H9 (cell line): ENCODE measurements at regions not wholly inside any gene's neighbourhood (a gene's known extent, or its start where the extent isn't known, plus 50 kb on each side); places are given as distances from the start of the nearest gene placed in this dataset.

Experiments used
- DNase-seq: peaks from one replicate; pipeline ENCODE4 v3.0.0-alpha.2; 2017
- H2AFZ ChIP-seq: one replicate; pipeline ENCODE4 v1.6.1; 2013; ENCODE audit warnings: mild to moderate bottlenecking, low read length, control low read depth, moderate library complexity
- H2AK5ac ChIP-seq: 2 replicates; pipeline ENCODE4 v1.6.1; 2013; ENCODE audit warnings: low read length, control low read depth, mixed read lengths; ENCODE audit not compliant: insufficient read length
- H2BK120ac ChIP-seq: one replicate; pipeline ENCODE4 v1.6.1; 2013; ENCODE audit warnings: low read depth, mild to moderate bottlenecking, low read length, control low read depth, inconsistent platforms; ENCODE audit not compliant: poor library complexity, severe bottlenecking
- H2BK12ac ChIP-seq: 2 replicates; pipeline ENCODE4 v1.6.1; 2013; ENCODE audit warnings: low read length, control low read depth, mixed read lengths, low read depth; ENCODE audit not compliant: insufficient read length
- H2BK15ac ChIP-seq: 2 replicates; pipeline ENCODE4 v1.6.1; 2013; ENCODE audit warnings: low read depth, low read length, control low read depth
- H2BK20ac ChIP-seq: one replicate; pipeline ENCODE4 v1.6.1; 2013; ENCODE audit warnings: low read depth, mild to moderate bottlenecking, low read length, control low read depth, inconsistent platforms; ENCODE audit not compliant: poor library complexity, severe bottlenecking
- H2BK5ac ChIP-seq: 2 replicates; pipeline ENCODE4 v1.6.1; 2013; ENCODE audit warnings: low read length, control low read depth, mixed read lengths; ENCODE audit not compliant: insufficient read length
- H3K14ac ChIP-seq: 2 replicates; pipeline ENCODE4 v1.6.1; 2013; ENCODE audit warnings: low read length, control low read depth; ENCODE audit not compliant: insufficient read depth
- H3K18ac ChIP-seq: 2 replicates; pipeline ENCODE4 v1.6.1; 2013; ENCODE audit warnings: low read depth, mild to moderate bottlenecking, mixed read lengths, low read length, control low read depth; ENCODE audit not compliant: insufficient read length
- H3K23ac ChIP-seq: 2 replicates; pipeline ENCODE4 v1.6.1; 2013; ENCODE audit warnings: low read length, control low read depth, mixed read lengths, low read depth; ENCODE audit not compliant: insufficient read length
- H3K23me2 ChIP-seq: 2 replicates; pipeline ENCODE4 v1.6.1; 2013; ENCODE audit warnings: low read depth, mild to moderate bottlenecking, mixed read lengths, low read length, control low read depth; ENCODE audit not compliant: insufficient read length, poor library complexity, severe bottlenecking
- H3K27ac ChIP-seq: 2 replicates; pipeline ENCODE4 v1.5.1; 2013; ENCODE audit warnings: low read length, control low read depth, mixed read lengths, low read depth; ENCODE audit not compliant: insufficient read length
- H3K27me3 ChIP-seq: 2 replicates; pipeline ENCODE4 v1.6.1; 2013; ENCODE audit warnings: low read length, control low read depth, inconsistent platforms; ENCODE audit not compliant: insufficient read depth
- H3K4ac ChIP-seq: 2 replicates; pipeline ENCODE4 v1.6.1; 2013; ENCODE audit warnings: low read depth, mild to moderate bottlenecking, control low read depth, inconsistent platforms, low read length, moderate library complexity
- H3K4me1 ChIP-seq: 2 replicates; pipeline ENCODE4 v1.6.1; 2013; ENCODE audit warnings: low read length, control low read depth, inconsistent platforms; ENCODE audit not compliant: insufficient read depth
- H3K4me2 ChIP-seq: 2 replicates; pipeline ENCODE4 v1.6.1; 2013; ENCODE audit warnings: low read length, control low read depth, mixed read lengths; ENCODE audit not compliant: insufficient read length, insufficient read depth
- H3K56ac ChIP-seq: 2 replicates; pipeline ENCODE4 v1.6.1; 2013; ENCODE audit warnings: low read depth, mild to moderate bottlenecking, mixed read lengths, low read length, control low read depth; ENCODE audit not compliant: insufficient read length
- H3K79me1 ChIP-seq: 2 replicates; pipeline ENCODE4 v1.6.1; 2013; ENCODE audit warnings: low read depth, mild to moderate bottlenecking, moderate library complexity, low read length, control low read depth, inconsistent platforms; ENCODE audit not compliant: insufficient read depth, poor library complexity, severe bottlenecking
- H3K79me2 ChIP-seq: 2 replicates; pipeline ENCODE4 v1.6.1; 2013; ENCODE audit warnings: low read length, control low read depth, inconsistent platforms; ENCODE audit not compliant: insufficient read depth
- H3K9ac ChIP-seq: 2 replicates; pipeline ENCODE4 v1.6.1; 2013; ENCODE audit warnings: low read length, control low read depth, mixed read lengths; ENCODE audit not compliant: insufficient read length; ENCODE audit errors: extremely low read depth
- H3K9me3 ChIP-seq: one replicate; pipeline ENCODE4 v1.6.1; 2013; ENCODE audit warnings: low read depth, low read length, inconsistent platforms; ENCODE audit not compliant: control insufficient read depth
- H3T11ph ChIP-seq: one replicate; pipeline ENCODE4 v1.6.1; 2013; ENCODE audit warnings: mild to moderate bottlenecking, low read length, control low read depth, inconsistent platforms
- H4K20me1 ChIP-seq: one replicate; pipeline ENCODE4 v1.6.1; 2013; ENCODE audit not compliant: control insufficient read depth, insufficient read length, insufficient read depth
- H4K5ac ChIP-seq: 2 replicates; pipeline ENCODE4 v1.6.1; 2013; ENCODE audit warnings: low read depth, mild to moderate bottlenecking, mixed read lengths, low read length, control low read depth; ENCODE audit not compliant: insufficient read length
- H4K8ac ChIP-seq: replicated peaks from 2 replicates; pipeline ENCODE4 v1.6.1; 2013; ENCODE audit warnings: low read length, control low read depth, mixed read lengths, low read depth; ENCODE audit not compliant: insufficient read length
- H4K91ac ChIP-seq: 2 replicates; pipeline ENCODE4 v1.6.1; 2013; ENCODE audit warnings: low read depth, mild to moderate bottlenecking, moderate library complexity, mixed read lengths, low read length, control low read depth; ENCODE audit not compliant: insufficient read length
- H3K27ac Mint-ChIP-seq, 3 experiments: 2 replicates in 2 of 3; 3 replicates in 1 of 3; pipeline ENCODE4 v1.8.0; 2020 to 2021; ENCODE audit warnings: mixed read lengths in 3 of 3, mild to moderate bottlenecking in 1 of 3, moderate library complexity in 1 of 3
- H3K27me3 Mint-ChIP-seq: 2 replicates; pipeline ENCODE4 v1.8.0; 2021; ENCODE audit warnings: low read depth, mild to moderate bottlenecking, moderate library complexity, mixed read lengths
- H3K36me3 Mint-ChIP-seq, 3 experiments: 2 replicates in 2 of 3; 3 replicates in 1 of 3; pipeline ENCODE4 v1.8.0; 2020 to 2021; ENCODE audit warnings: low read depth in 3 of 3, mixed read lengths in 3 of 3; ENCODE audit not compliant: insufficient read depth in 1 of 3
- H3K4me1 Mint-ChIP-seq, 2 experiments: 2 replicates each; pipeline ENCODE4 v1.8.0; 2020; ENCODE audit warnings: mixed read lengths in 2 of 2
- H3K4me3 Mint-ChIP-seq, 2 experiments: 2 replicates in 1 of 2; 3 replicates in 1 of 2; pipeline ENCODE4 v1.8.0; 2020 to 2021; ENCODE audit warnings: mild to moderate bottlenecking in 2 of 2, mixed read lengths in 2 of 2, moderate library complexity in 1 of 2
- H3K9me3 Mint-ChIP-seq, 2 experiments: 2 replicates in 1 of 2; 3 replicates in 1 of 2; pipeline ENCODE4 v1.8.0; 2020; ENCODE audit warnings: mild to moderate bottlenecking in 2 of 2, mixed read lengths in 2 of 2, moderate library complexity in 1 of 2
- WGBS: extraction: QIAGEN DNeasy Blood & Tissue Kit; methylation state at CpG from one replicate; pipeline ENCODE4 v1.1.7; 2013; ENCODE audit warnings: missing lambda C conversion rate, low lambda C conversion rate, mixed read lengths; ENCODE audit not compliant: insufficient read length; ENCODE audit errors: extremely low coverage; 5-methylcytosine and 5-hydroxymethylcytosine counted together
- TF ChIP-seq, protein P1 (sequence below): fragments of 200-600 bp; sonication (generic); conservative IDR thresholded peaks from 3 replicates; pipeline ENCODE4 v1.8.0; 2021; ENCODE audit warnings: antibody characterized with exemption, mild to moderate bottlenecking

DNA sequence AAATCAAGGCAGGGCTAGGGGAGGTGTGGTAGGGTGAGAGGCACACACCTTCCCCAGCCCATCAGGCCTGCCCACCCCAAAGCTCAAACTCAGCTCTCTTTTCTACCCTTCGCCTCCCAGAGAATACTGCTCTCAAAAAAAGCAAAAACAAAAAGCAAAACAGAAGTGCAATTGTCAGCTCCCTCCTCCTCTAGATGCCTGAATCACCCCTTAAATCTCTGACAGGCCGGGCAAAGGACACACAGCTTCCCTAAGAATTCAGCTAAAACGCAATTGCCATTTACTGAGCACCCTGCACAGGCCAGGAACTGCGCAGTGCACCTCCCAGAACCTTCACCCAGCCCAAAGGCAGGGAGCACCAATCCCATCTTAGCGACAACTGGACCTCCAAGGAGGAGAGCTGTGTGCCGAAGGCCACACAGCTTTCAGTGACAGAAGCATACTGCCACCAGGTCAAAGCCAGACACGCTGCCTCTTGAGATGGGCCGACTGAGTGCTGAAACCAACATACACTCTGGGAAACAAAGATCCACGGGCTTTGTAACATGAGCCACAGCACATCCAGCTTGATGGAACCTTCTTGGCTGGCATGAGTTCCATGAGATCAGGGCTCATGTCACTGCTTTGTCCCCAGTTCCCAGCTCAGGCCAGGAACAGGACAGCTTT lies 53.4 kb upstream of the STXBP1 start:
- no peak overlapping the region for H2BK120ac ChIP-seq
- H3K4me2 ChIP-seq = no peak overlapping the region
- peaks cover 3% of the 10 kb centered on the region; the same call in 1 of the 2 replicates for H3K4me1 ChIP-seq
- H4K5ac ChIP-seq = no peak overlapping the region
- no peak overlapping the region for H3K18ac ChIP-seq
- H4K8ac ChIP-seq = no peak overlapping the region
- no peaks in the 10 kb centered on the region for H3K23me2 ChIP-seq
- WGBS = no CpG with 5 or more reads among the region's 9 CpGs
- H3K4ac ChIP-seq = no peak overlapping the region
- H2BK20ac ChIP-seq = no peak overlapping the region
- no peaks in the 10 kb centered on the region for H3K27me3 ChIP-seq
- H2AK5ac ChIP-seq = no peak overlapping the region
- Mint-ChIP-seq H3K9me3 (no peaks in the 10 kb centered on the region; a peak in 1 of 5 replicates), H3K36me3 (peaks cover 4 to 17% (median 7%) of the 10 kb centered on the region in 3 experiments; a peak in 6 of 7 replicates), H3K4me3 (peak overlapping the region in 1 of 2 experiments; percentile 16; a peak in 2 of 5 replicates), H3K4me1 (peaks cover 55 to 65% of the 10 kb centered on the region in 2 experiments), H3K27ac (peak overlapping the region; percentile 44 to 93 (median 71)), H3K27me3 (no peaks in the 10 kb centered on the region; the same call in 1 of the 2 replicates)
- H4K20me1 ChIP-seq = peaks cover 2% of the 10 kb centered on the region
- no peak overlapping the region for H3K56ac ChIP-seq
- no peak overlapping the region for H2BK15ac ChIP-seq
- H4K91ac ChIP-seq = no peak overlapping the region
- H3K14ac ChIP-seq = no peak overlapping the region
- peaks cover 6% of the 10 kb centered on the region; the same call in 1 of the 2 replicates for H3K79me2 ChIP-seq
- H3K23ac ChIP-seq = no peak overlapping the region
- peaks cover 6% of the 10 kb centered on the region for H3K79me1 ChIP-seq
- TF ChIP-seq, protein P1, sequence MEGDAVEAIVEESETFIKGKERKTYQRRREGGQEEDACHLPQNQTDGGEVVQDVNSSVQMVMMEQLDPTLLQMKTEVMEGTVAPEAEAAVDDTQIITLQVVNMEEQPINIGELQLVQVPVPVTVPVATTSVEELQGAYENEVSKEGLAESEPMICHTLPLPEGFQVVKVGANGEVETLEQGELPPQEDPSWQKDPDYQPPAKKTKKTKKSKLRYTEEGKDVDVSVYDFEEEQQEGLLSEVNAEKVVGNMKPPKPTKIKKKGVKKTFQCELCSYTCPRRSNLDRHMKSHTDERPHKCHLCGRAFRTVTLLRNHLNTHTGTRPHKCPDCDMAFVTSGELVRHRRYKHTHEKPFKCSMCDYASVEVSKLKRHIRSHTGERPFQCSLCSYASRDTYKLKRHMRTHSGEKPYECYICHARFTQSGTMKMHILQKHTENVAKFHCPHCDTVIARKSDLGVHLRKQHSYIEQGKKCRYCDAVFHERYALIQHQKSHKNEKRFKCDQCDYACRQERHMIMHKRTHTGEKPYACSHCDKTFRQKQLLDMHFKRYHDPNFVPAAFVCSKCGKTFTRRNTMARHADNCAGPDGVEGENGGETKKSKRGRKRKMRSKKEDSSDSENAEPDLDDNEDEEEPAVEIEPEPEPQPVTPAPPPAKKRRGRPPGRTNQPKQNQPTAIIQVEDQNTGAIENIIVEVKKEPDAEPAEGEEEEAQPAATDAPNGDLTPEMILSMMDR = no peak
- no peak overlapping the region for H2AFZ ChIP-seq
- no peak overlapping the region for H3K27ac ChIP-seq
- H2BK12ac ChIP-seq = no peak overlapping the region
- H3K9ac ChIP-seq = no peak overlapping the region
- no peak for DNase-seq
- no peak overlapping the region for H3T11ph ChIP-seq
- no peaks in the 10 kb centered on the region for H3K9me3 ChIP-seq
- H2BK5ac ChIP-seq = no peak overlapping the region
